GM06990 (cell line): ENCODE measurements at regions not wholly inside any gene's neighbourhood (a gene's known extent, or its start where the extent isn't known, plus 50 kb on each side); places are given as distances from the start of the nearest gene placed in this dataset.
"Not testable (repeated sequence)": the region's sequence is repeated elsewhere in the genome, so short reads cannot be mapped to it uniquely, and the experiment has no call there.

Experiments
- DNase-seq: peaks from one replicate; pipeline ENCODE4 v3.0.0-alpha.2; 2011; ENCODE audit not compliant: insufficient read length; ENCODE audit errors: extremely low read depth
- H3K27me3 ChIP-seq: replicated peaks from 2 replicates; pipeline ENCODE4 v1.6.0; 2011; ENCODE audit warnings: low read length; ENCODE audit not compliant: control insufficient read depth, insufficient read depth
- H3K36me3 ChIP-seq: 2 replicates; pipeline ENCODE4 v1.5.1; 2011; ENCODE audit warnings: low read length; ENCODE audit not compliant: control insufficient read depth, insufficient read depth
- H3K4me3 ChIP-seq: replicated peaks from 2 replicates; pipeline ENCODE4 v1.5.1; 2011; ENCODE audit warnings: low read depth, mild to moderate bottlenecking, control low read depth, low read length
- CTCF ChIP-seq: IDR thresholded peaks from 2 replicates; pipeline ENCODE4 v1.5.1; 2011; ENCODE audit warnings: low read length, control low read depth, mild to moderate bottlenecking, inconsistent platforms; ENCODE audit not compliant: insufficient read depth, poor library complexity, severe bottlenecking

- no peaks in the 10 kb centered on the region for H3K36me3 ChIP-seq
- H3K4me3 ChIP-seq, result no peak overlapping the region
- no peak for DNase-seq
- no peak for TF ChIP-seq CTCF
- H3K27me3 ChIP-seq, result no peaks in the 10 kb centered on the region
These were observed 154.5 kb upstream of the APC start for GRCh38 chr5:112583166-112583565.

GRCh38 chr5:112584781-112585180 lies 152.9 kb upstream of the APC start:
- Histone ChIP-seq H3K27me3 (no peaks in the 10 kb centered on the region), H3K4me3 (no peak overlapping the region), H3K36me3 (no peaks in the 10 kb centered on the region)
- no peak for DNase-seq
- no peak for TF ChIP-seq CTCF

- Histone ChIP-seq H3K36me3 (no peaks in the 10 kb centered on the region), H3K4me3 (no peak overlapping the region), H3K27me3 (no peaks in the 10 kb centered on the region)
- TF ChIP-seq CTCF, result no peak
- DNase-seq, result peak; percentile 12
These were observed 151.1 kb upstream of the APC start for GRCh38 chr5:112586596-112587062.

- not testable (repeated sequence) for H3K4me3 ChIP-seq, DNase-seq, H3K27me3 ChIP-seq, H3K36me3 ChIP-seq
These were observed 146.8 kb upstream of the APC start for GRCh38 chr5:112590858-112591257.

- TF ChIP-seq CTCF, result no peak
- no peak for DNase-seq
- H3K4me3 ChIP-seq, result no peak overlapping the region
- no peaks in the 10 kb centered on the region for H3K36me3 ChIP-seq
- H3K27me3 ChIP-seq, result no peaks in the 10 kb centered on the region; the same call in 1 of the 2 replicates
These were observed 143.4 kb upstream of the APC start for GRCh38 chr5:112594095-112594850.

- no peak for DNase-seq
- TF ChIP-seq CTCF, result no peak
- Histone ChIP-seq H3K36me3 (no peaks in the 10 kb centered on the region), H3K4me3 (no peak overlapping the region), H3K27me3 (no peaks in the 10 kb centered on the region; the same call in 1 of the 2 replicates)
These were observed 142.7 kb upstream of the APC start for GRCh38 chr5:112594941-112595340.
